Right lung (tissue), 2 donors: ENCODE measurements at regions not wholly inside any gene's neighbourhood (a gene's known extent, or its start where the extent isn't known, plus 50 kb on each side); places are given as distances from the start of the nearest gene placed in this dataset.
"Not testable (repeated sequence)": the region's sequence is repeated elsewhere in the genome, so short reads cannot be mapped to it uniquely, and the experiment has no call there.

Experiments used
- DNase-seq, 2 donors: peaks; one replicate each; pipeline ENCODE4 v3.0.0-alpha.2; 2013

GRCh38 chr10:45249978-45250693, 65.3 kb downstream of the OR13A1 start:
- DNase-seq, result peak; percentile 30

GRCh38 chr10:45250694-45251075, 64.7 kb downstream of the OR13A1 start:
- DNase-seq, result not testable (repeated sequence)
